AG10803 (cell line): ENCODE measurements at regions not wholly inside any gene's neighbourhood (a gene's known extent, or its start where the extent isn't known, plus 50 kb on each side); places are given as distances from the start of the nearest gene placed in this dataset.

Experiments used
- DNase-seq: peaks from one replicate; pipeline ENCODE4 v3.0.0; 2010; ENCODE audit warnings: low read depth
- H3K4me3 ChIP-seq: 2 replicates; pipeline ENCODE4 v1.5.1; 2011; ENCODE audit warnings: mild to moderate bottlenecking, low read length, control low read depth
- TF ChIP-seq, protein P1 (sequence below): conservative IDR thresholded peaks from 2 replicates; pipeline ENCODE4 v1.5.1; 2011; ENCODE audit warnings: mild to moderate bottlenecking, low read length, control low read depth, inconsistent platforms

DNA sequence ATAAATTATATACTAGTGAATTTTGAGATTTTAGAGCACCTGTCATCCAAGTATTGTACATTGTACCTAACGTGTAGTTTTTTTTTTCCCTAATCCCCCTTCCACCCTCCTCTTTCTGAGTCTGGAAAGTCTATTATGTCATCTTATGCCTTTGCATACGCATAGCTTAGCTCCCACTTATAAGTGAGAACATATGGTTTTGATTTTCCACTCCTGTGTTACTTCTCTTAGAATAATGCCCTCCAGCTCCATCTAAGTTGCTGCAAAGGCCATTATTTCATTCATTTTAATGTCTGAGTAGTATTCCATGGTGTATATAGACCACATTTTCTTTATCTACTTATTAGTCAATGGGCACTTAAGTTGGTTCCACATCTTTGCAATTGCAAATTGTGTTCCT lies 177.0 kb upstream of the C16orf82 start:
- no peak overlapping the region for H3K4me3 ChIP-seq
- TF ChIP-seq, protein P1, sequence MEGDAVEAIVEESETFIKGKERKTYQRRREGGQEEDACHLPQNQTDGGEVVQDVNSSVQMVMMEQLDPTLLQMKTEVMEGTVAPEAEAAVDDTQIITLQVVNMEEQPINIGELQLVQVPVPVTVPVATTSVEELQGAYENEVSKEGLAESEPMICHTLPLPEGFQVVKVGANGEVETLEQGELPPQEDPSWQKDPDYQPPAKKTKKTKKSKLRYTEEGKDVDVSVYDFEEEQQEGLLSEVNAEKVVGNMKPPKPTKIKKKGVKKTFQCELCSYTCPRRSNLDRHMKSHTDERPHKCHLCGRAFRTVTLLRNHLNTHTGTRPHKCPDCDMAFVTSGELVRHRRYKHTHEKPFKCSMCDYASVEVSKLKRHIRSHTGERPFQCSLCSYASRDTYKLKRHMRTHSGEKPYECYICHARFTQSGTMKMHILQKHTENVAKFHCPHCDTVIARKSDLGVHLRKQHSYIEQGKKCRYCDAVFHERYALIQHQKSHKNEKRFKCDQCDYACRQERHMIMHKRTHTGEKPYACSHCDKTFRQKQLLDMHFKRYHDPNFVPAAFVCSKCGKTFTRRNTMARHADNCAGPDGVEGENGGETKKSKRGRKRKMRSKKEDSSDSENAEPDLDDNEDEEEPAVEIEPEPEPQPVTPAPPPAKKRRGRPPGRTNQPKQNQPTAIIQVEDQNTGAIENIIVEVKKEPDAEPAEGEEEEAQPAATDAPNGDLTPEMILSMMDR, result no peak
- DNase-seq, result peak; percentile 7

DNA sequence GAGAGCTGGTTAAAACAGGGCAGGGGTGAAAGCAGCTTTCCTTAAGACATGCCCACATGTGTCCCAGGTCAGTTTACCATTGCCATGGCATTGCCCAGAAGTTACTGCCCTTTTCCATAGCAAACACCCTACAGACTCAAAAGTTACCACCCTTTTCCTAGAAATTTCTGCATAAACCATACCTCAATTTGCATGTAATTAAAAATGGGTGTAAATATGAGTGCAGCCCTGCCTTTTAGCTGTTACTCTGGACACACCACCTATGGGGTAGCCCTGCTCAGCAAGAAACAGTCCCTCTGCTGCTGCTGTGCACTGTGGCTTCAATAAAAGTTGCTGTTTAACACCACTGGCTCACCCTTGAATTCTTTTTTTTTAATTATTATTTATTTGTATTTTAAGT lies 168.5 kb upstream of the C16orf82 start:
- DNase-seq, result no peak
- H3K4me3 ChIP-seq, result no peak overlapping the region
- TF ChIP-seq, protein P1, result no peak

GRCh38 chr16:26901196-26901861 lies 165.4 kb upstream of the C16orf82 start:
- no peak overlapping the region for H3K4me3 ChIP-seq
- TF ChIP-seq, protein P1, result no peak
- DNase-seq, result no peak

DNA sequence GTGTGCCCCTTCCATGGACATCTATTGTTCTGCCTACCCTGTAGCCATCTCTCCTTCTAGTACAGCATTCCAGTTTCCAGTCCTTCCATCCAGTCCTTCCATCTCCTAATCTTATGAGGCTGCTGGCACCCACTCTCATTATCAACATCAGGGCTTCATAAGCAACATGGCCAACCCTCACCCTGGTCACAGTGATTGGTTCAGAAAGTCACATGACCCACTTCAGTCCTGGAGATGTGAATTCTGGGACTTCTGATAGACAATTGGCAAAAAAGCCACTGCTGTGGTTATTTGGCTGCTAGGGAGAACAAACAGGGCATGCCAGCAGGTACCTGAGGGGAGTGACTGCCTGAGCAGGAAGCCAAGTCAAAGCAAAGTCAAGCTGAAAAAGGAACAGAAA lies 164.7 kb upstream of the C16orf82 start:
- no peak for DNase-seq
- TF ChIP-seq, protein P1, result no peak
- H3K4me3 ChIP-seq, result no peak overlapping the region

DNA sequence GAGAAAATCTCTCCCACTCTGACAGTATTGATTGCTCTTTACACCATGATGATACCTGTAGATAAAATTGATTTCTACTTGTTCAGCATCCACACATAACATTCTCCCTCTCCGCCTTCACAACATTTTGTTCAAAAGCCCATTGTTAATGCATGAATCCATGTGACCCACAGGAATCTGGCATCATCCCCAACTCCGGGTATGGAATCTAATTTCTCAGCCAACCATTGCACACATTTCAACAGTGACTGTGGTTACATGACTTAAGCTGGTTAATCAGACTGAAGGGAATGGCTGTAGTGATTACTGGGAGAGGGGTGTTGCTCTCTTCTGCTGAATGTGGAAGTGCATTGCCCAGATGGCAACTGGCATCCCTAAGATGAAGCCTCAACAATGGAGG lies 161.4 kb upstream of the C16orf82 start:
- peak; percentile 76 for DNase-seq
- TF ChIP-seq, protein P1, result no peak
- H3K4me3 ChIP-seq, result no peak overlapping the region

- no peak for DNase-seq
- H3K4me3 ChIP-seq, result no peak overlapping the region
- TF ChIP-seq, protein P1, result no peak
Observed at GRCh38 chr16:26909623-26910022, 157.1 kb upstream of the C16orf82 start.

DNA sequence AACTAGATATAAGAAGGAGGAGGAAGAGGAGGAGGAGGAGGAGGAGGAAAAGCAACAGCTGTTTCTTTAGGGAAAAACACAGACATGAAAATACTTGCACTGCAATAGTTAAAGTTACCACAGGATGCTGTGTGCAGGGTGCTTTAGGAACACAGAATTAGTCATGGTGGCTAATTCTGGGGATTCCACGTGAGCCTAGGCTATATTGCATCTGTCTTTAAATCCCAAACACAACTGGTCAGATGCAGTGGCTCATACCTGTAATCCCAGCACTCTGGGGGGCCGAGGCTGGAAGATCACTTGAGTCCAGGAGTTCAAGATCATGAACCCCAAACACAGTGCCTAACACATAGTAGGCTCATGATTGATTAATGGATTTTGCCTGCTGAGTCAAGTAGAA lies 155.3 kb upstream of the C16orf82 start:
- TF ChIP-seq, protein P1, result no peak
- no peak overlapping the region for H3K4me3 ChIP-seq
- DNase-seq, result no peak
